HG03442 (cell line): ENCODE measurements at regions not wholly inside any gene's neighbourhood (a gene's known extent, or its start where the extent isn't known, plus 50 kb on each side); places are given as distances from the start of the nearest gene placed in this dataset.

Experiments used
- ATAC-seq: cut with Tn5 transposase; IDR thresholded peaks from one replicate; pipeline ENCODE4 v1.9.1; 2021; ENCODE audit warnings: mild to moderate bottlenecking, moderate library complexity; ENCODE audit not compliant: unreplicated experiment

DNA sequence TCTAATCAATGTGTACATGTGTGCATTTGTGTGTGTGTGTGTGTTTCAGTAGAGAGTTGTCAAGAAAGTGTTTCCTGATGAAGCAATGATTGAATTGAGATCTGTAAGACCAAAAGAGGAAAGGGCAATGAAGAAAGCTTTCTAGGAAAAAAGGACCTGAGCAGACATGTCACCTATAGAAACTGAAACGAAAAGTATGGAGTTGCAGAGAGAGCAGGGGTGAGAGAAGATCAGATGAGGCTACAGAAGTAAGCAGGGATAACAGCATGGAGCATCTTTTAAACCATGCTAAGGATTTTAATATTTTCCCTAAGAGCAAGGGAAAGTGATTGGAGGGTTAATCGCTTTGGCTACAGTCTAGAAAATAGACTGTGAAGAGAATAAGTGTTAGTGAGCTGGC lies 1459.4 kb upstream of the TENM4 start:
- ATAC-seq, result peak; percentile 56

- peak; percentile 71 for ATAC-seq
Measured at GRCh38 chr11:80899381-80899780, 1458.6 kb upstream of the TENM4 start.

DNA sequence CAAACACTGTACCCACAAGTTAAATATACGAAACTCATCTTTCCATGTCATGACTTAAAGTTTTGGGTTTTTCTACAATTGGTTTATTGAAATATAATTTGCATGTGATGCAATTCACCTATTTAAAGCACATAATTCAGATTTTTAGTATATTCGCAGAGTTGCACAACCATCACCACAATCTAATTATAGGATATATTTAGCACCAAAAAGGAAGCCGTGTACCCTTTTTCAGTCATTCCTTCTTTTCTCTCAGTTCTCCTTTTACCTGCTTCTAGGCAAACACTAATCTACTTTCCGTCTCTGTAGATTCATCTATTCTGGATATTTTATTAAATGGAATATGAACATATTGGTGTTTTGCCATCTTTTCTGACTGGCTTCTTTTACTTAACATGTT lies 1458.1 kb upstream of the TENM4 start:
- no peak for ATAC-seq

DNA sequence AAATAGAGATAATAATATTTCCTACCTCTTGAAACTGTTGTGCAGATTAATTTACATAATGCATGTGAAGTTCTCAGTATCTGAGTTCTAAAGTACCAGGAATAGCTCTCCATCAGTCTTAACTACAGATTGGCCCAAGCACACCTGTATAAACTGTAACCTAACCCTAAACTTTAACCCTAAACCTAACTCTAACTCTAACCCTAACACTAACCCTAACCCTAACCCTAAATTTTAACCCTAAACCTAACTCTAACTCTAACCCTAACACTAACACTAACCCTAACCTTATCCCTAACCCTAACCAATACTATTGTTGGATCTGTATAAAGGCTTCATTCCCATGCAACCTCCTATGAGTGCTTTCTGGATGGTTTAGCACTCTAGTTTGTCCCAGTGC lies 1445.9 kb upstream of the TENM4 start:
- no peak for ATAC-seq

GRCh38 chr11:80873310-80873999 lies 1432.6 kb upstream of the TENM4 start:
- ATAC-seq, result no peak

- no peak for ATAC-seq
Measured at GRCh38 chr11:80872116-80872728, 1431.4 kb upstream of the TENM4 start.

- no peak for ATAC-seq
Measured at GRCh38 chr11:80868831-80869230, 1428.0 kb upstream of the TENM4 start.

DNA sequence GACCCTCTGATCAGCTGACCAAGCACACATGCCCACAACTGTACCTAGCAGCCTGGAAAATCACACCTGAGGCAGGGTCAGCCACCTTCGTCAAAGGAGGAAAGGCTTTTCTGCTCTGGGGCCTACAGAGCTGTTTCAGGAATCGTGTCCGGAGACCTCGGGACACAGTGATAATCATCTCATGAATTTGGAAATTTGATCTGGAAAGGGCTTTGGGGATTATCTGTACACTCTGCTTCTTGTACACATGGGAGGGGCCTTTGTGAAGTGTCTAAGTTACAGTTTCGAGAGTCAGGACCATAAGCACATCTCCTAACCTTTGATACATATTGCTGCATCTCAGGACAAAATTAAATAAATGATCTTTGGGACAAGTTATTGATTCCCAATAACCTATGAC lies 1421.2 kb upstream of the TENM4 start:
- ATAC-seq, result no peak

DNA sequence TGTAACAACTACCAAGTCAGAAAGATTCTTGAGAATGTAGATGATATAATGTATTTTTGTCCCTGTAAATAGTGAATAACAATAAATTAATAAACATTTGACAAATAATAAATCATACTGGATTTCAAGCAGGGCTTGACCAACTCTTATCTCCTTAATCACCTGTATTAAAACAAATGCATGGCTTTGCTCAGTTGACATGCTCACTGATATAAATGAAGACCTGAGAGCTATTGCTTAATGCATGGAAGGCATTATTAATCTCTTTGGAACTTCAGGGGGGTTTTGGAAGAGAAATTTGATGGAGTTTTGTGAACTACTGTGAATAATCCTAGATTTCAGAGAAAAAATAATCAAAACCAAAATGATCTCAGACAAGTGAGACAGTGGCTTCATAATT lies 1420.4 kb upstream of the TENM4 start:
- ATAC-seq, result no peak

DNA sequence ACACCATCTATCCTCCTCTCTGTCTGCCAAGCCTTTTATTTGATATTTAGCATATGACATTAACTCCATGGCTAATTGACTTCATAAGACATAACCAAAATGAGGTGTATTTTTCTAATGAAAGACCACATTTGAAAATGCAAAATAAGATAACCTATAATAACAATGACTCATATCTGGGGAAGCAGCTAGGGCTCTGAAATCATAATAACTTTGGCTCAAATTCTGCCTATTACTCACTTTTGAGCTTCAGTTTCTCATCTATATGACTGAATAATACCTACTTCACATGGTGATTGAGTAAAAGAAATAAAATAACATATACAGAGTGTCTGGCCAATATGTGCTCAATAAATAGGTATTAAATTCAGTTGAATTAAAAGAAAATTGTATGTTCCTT lies 1419.8 kb upstream of the TENM4 start:
- no peak for ATAC-seq

DNA sequence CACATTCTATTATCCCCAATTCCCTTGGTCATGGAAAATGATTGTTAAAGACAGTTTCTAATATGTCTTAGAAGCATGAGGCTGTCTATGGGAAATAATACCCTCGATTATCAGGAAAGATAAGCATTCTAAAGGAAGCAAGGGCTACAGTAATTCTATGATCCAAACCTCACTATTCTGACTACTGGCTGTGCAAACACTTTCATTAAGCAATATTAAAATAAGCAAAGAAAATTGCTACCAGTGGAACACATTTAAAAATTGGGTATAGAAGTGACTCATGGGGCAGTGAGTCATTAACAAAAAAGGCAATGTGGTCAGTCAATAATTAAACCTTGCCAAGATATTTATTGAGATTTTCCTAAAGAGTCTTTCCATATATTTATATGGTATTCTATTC lies 1415.2 kb upstream of the TENM4 start:
- ATAC-seq, result no peak

DNA sequence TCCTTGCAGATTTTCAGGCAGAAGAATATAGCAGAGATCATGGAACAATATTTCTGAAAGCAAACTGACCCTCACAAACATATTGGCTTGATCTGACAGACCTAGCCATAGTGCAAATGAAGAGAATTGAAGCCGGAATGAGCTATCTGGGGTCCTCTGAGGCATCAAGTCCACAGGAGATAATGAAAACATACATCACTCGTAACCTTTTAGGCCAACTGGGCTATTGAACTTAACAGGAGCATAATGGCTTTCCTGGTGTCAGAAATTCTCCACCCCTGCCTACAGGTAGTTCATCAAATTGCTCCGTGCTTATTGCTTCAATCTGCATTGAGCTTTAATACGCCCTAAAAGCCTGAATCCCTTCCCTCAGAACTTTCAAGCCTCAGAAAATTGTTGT lies 1414.6 kb upstream of the TENM4 start:
- no peak for ATAC-seq

DNA sequence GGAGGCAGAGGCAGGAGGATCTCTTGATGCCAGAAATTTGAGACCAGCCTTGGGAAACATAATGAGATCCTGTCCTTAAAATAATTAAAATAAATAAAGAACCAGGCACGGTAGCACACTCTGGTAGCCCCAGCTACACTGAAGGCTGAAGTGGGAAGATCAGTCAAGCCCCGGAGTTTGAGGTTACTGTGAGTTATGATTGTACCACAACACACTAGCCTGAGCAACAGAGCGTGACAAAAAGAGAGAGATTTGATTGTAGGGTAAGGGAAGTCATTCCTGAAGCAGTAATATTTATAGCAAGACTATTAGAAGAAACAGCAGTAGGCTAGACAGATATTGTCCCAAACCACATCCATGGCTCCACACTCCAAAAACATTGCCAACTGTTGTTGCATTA lies 1408.4 kb upstream of the TENM4 start:
- ATAC-seq, result peak; percentile 52

DNA sequence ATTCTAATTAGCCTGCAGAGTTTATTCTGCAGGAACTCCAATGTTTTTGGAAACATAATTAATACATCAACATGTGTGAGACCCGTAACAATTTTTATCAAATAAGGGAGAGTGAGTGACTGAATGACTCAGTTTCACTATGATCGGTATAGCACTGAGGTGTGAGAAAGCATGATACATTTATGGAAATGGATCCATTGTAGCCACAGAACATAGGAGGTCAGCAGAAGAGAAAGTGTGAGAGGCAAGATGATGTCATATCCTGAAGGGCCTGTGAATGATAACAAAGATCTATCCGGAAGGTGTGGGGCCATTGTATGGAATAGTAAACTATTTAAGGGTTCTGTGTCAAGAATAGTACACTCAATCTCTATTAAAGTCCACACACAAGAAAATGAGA lies 1406.1 kb upstream of the TENM4 start:
- peak; percentile 95 for ATAC-seq

- ATAC-seq, result no peak
Measured at GRCh38 chr11:80846442-80846841, 1405.6 kb upstream of the TENM4 start.

GRCh38 chr11:80844110-80844819 lies 1403.4 kb upstream of the TENM4 start:
- ATAC-seq, result no peak

DNA sequence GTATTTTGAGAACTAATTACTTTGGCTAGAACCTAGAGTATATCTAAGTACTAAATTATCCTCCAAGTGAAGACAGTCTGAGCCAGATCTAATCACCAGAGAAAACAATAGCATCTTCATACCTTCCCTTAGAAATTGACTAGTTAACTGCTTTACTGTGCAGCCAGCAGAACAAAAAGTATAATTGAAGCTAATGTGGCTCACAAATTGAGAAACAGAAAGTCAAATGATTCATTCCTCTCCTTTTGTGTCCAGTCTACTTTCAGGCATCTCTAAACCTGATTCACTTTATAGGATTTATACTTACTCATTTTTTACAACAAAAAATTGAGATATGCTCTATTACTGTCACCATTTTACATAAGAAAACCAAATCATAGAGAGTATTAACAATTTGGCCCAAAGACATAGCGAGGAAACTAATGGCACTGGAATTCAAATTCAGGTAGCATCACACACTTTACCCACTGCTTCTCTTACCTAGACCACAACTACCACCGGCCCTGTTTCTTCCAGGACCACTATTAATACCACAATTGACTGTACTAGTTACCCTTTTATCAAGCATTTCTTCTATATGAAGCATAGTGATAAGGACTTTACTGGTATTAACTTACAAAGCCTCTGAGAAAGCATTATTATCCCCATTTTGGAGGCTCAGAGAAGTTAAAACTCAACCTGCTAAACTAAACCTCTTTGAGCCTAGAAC lies 1402.6 kb upstream of the TENM4 start:
- ATAC-seq, result peak; percentile 35

GRCh38 chr11:80842246-80842645 lies 1401.4 kb upstream of the TENM4 start:
- ATAC-seq, result no peak

GRCh38 chr11:80841675-80842074 lies 1400.8 kb upstream of the TENM4 start:
- ATAC-seq, result no peak

DNA sequence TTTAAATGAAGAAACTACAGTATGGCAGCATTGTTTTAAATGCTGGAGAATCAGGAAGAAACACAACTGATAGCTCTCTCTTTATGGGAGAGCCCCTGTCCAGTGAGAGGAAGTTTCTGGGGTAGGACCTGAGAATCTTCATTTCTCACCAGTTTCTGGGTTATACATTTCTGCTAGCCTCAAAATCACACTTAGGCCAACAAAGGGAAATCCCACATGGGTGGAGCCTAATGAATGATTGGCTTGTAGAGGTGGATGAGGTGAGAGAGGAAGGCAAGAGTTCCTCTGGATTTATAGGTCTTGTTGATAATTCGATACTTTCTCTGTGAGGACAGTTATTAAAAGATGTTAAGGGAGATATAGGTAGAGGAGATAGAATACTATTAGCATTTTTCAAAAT lies 1397.3 kb upstream of the TENM4 start:
- ATAC-seq, result peak; percentile 86

- ATAC-seq, result no peak
Measured at GRCh38 chr11:80837051-80837450, 1396.2 kb upstream of the TENM4 start.

DNA sequence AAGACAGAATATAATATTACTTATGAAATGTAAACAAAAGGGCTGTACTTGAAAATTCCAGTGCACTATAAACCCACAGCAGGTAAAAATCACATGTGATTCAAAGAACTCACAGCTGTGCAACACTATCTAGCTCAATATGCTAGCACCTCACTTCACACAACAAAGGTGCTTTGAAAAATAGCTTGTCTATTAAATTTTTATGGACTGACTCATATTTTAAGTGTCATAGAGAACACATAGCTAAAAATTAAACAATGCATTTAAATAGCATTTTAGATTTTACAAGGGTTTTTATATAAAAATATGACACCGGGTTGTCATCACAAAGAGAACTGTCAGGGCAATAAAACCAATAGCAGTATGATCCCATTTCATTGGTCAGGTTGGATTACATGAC lies 1390.5 kb upstream of the TENM4 start:
- ATAC-seq, result no peak
